NCI-H2196 (cell line): ENCODE measurements at regions not wholly inside any gene's neighbourhood (a gene's known extent, or its start where the extent isn't known, plus 50 kb on each side); places are given as distances from the start of the nearest gene placed in this dataset.

ENCODE experiments used
- DNase-seq: peaks from one replicate; lab custom pipeline; 2025; ENCODE audit not compliant: unreplicated experiment; lab: John Stamatoyannopoulos, UW

GRCh38 chr13:107079423-107080049 is 511.6 kb upstream of the ARGLU1 start:
- DNase-seq: no peak

- DNase-seq: no peak
Observed at GRCh38 chr13:107078229-107078765, 510.4 kb upstream of the ARGLU1 start.

GRCh38 chr13:107076801-107077200 is 508.9 kb upstream of the ARGLU1 start:
- no peak for DNase-seq

GRCh38 chr13:107075576-107075975 is 507.6 kb upstream of the ARGLU1 start:
- no peak for DNase-seq

GRCh38 chr13:107070792-107071191 is 502.9 kb upstream of the ARGLU1 start:
- DNase-seq: no peak

GRCh38 chr13:107069108-107069776 is 501.3 kb upstream of the ARGLU1 start:
- no peak for DNase-seq

GRCh38 chr13:107067381-107067780 is 499.4 kb upstream of the ARGLU1 start:
- DNase-seq: no peak

GRCh38 chr13:107066355-107066754 is 498.4 kb upstream of the ARGLU1 start:
- no peak for DNase-seq

GRCh38 chr13:107065036-107065435 is 497.1 kb upstream of the ARGLU1 start:
- DNase-seq: no peak

- no peak for DNase-seq
Observed at GRCh38 chr13:107057028-107057631, 489.2 kb upstream of the ARGLU1 start.

GRCh38 chr13:107043021-107043956 is 475.4 kb upstream of the ARGLU1 start:
- no peak for DNase-seq

GRCh38 chr13:107035778-107036177 is 467.8 kb upstream of the ARGLU1 start:
- no peak for DNase-seq

GRCh38 chr13:107035186-107035585 is 467.2 kb upstream of the ARGLU1 start:
- no peak for DNase-seq

- DNase-seq: no peak
Observed at GRCh38 chr13:107034236-107034872, 466.4 kb upstream of the ARGLU1 start.

- no peak for DNase-seq
Observed at GRCh38 chr13:107031716-107032115, 463.8 kb upstream of the ARGLU1 start.

- no peak for DNase-seq
Observed at GRCh38 chr13:107028751-107029150, 460.8 kb upstream of the ARGLU1 start.

- DNase-seq: no peak
Observed at GRCh38 chr13:107025991-107026390, 458.1 kb upstream of the ARGLU1 start.

- DNase-seq: no peak
Observed at GRCh38 chr13:107023335-107023734, 455.4 kb upstream of the ARGLU1 start.

- no peak for DNase-seq
Observed at GRCh38 chr13:107020393-107020792, 452.5 kb upstream of the ARGLU1 start.

GRCh38 chr13:107018285-107018684 is 450.3 kb upstream of the ARGLU1 start:
- no peak for DNase-seq

- DNase-seq: no peak
Observed at GRCh38 chr13:107006661-107007060, 438.7 kb upstream of the ARGLU1 start.
